Gastroesophageal sphincter (tissue), 3 donors: ENCODE measurements at regions not wholly inside any gene's neighbourhood (a gene's known extent, or its start where the extent isn't known, plus 50 kb on each side); places are given as distances from the start of the nearest gene placed in this dataset.

ENCODE experiments used
- EP300 ChIP-seq: sonication (generic); formaldehyde crosslinking; IDR thresholded peaks from one replicate; pipeline ENCODE4 v1.6.1; 2017; ENCODE audit warnings: antibody characterized with exemption, mild to moderate bottlenecking
- TF ChIP-seq, protein P1 (sequence below), 4 experiments: fragments of 200-600 bp in 2 of 4; fragments of 450-650 bp in 2 of 4; sonication (generic) in 1 of 4; IDR thresholded peaks; one replicate each; pipeline ENCODE4 v1.5.1; 2017 to 2019; ENCODE audit warnings: antibody characterized with exemption in 4 of 4, mild to moderate bottlenecking in 2 of 4, moderate library complexity in 2 of 4

DNA sequence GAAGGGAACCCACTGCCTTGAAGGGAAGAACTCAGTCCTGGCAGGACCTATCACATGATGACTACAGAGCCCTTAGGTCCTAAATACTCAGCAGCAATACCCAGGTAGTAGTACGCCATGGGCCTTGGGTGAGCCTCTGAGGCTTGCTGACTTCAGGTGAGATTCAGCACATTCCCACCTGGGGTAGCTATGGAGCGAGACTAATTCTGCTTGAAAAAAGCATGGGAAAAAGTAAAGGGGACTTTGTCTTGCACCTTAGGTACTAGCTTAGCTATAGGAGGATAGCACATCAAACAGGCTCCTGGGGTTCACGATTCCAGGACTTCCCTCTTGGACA is 98.2 kb upstream of the MEOX2 start:
- TF ChIP-seq, protein P1, sequence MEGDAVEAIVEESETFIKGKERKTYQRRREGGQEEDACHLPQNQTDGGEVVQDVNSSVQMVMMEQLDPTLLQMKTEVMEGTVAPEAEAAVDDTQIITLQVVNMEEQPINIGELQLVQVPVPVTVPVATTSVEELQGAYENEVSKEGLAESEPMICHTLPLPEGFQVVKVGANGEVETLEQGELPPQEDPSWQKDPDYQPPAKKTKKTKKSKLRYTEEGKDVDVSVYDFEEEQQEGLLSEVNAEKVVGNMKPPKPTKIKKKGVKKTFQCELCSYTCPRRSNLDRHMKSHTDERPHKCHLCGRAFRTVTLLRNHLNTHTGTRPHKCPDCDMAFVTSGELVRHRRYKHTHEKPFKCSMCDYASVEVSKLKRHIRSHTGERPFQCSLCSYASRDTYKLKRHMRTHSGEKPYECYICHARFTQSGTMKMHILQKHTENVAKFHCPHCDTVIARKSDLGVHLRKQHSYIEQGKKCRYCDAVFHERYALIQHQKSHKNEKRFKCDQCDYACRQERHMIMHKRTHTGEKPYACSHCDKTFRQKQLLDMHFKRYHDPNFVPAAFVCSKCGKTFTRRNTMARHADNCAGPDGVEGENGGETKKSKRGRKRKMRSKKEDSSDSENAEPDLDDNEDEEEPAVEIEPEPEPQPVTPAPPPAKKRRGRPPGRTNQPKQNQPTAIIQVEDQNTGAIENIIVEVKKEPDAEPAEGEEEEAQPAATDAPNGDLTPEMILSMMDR (IDR thresholded peaks at IDR 0.05), result no peak
- no peak for TF ChIP-seq EP300
